IPS-NIHi7 (cell line): ENCODE measurements at regions not wholly inside any gene's neighbourhood (a gene's known extent, or its start where the extent isn't known, plus 50 kb on each side); places are given as distances from the start of the nearest gene placed in this dataset.

Source experiments
- DNase-seq: peaks from one replicate; pipeline ENCODE4 v3.0.0; 2012; ENCODE audit warnings: mixed read lengths; ENCODE audit errors: extremely low spot score

GRCh38 chr1:94592571-94592920, 51.0 kb upstream of the F3 start:
- DNase-seq = no peak

- no peak for DNase-seq
These were observed 50.4 kb upstream of the F3 start for GRCh38 chr1:94591823-94592570.
